Memory B cell (primary cell): ENCODE measurements at regions not wholly inside any gene's neighbourhood (a gene's known extent, or its start where the extent isn't known, plus 50 kb on each side); places are given as distances from the start of the nearest gene placed in this dataset.
"Not testable (repeated sequence)": the region's sequence is repeated elsewhere in the genome, so short reads cannot be mapped to it uniquely, and the experiment has no call there.

ENCODE experiments used
- ATAC-seq: fragments of 150-1000 bp; cut with Tn5 transposase; 2 replicates; pipeline ENCODE4 v1.10.0; 2021; ENCODE audit warnings: low read depth, mild to moderate bottlenecking, moderate library complexity
- DNase-seq, 2 donors: peaks; one replicate each; pipeline ENCODE4 v3.0.0; 2022; ENCODE audit warnings: low spot score in 2 of 2
- H3K27ac Mint-ChIP-seq: one replicate; pipeline ENCODE4 v1.8.0; 2022; ENCODE audit warnings: mild to moderate bottlenecking, moderate library complexity, mixed read lengths
- H3K27me3 Mint-ChIP-seq: one replicate; pipeline ENCODE4 v1.8.0; 2022; ENCODE audit warnings: mixed read lengths
- H3K36me3 Mint-ChIP-seq: one replicate; pipeline ENCODE4 v1.8.0; 2022; ENCODE audit warnings: mild to moderate bottlenecking, mixed read lengths
- H3K4me1 Mint-ChIP-seq: one replicate; pipeline ENCODE4 v1.8.0; 2022; ENCODE audit warnings: mixed read lengths
- H3K4me3 Mint-ChIP-seq: one replicate; pipeline ENCODE4 v1.8.0; 2022; ENCODE audit warnings: mild to moderate bottlenecking, moderate library complexity, mixed read lengths
- H3K9me3 Mint-ChIP-seq: one replicate; pipeline ENCODE4 v1.8.0; 2022; ENCODE audit warnings: mixed read lengths

- Mint-ChIP-seq H3K4me3 (no peak overlapping the region), H3K9me3 (no peaks in the 10 kb centered on the region), H3K4me1 (no peaks in the 10 kb centered on the region), H3K36me3 (no peaks in the 10 kb centered on the region), H3K27me3 (peaks cover 5% of the 10 kb centered on the region), H3K27ac (no peak overlapping the region)
- DNase-seq (no peak), ATAC-seq (no peak)
Measured at GRCh38 chrX:110944751-110945675, 149.4 kb upstream of the CHRDL1 start.

GRCh38 chrX:110944311-110944750 is 148.7 kb upstream of the CHRDL1 start:
- Mint-ChIP-seq H3K36me3 (no peaks in the 10 kb centered on the region), H3K9me3 (no peaks in the 10 kb centered on the region), H3K27ac (no peak overlapping the region), H3K27me3 (peaks cover 5% of the 10 kb centered on the region), H3K4me1 (no peaks in the 10 kb centered on the region), H3K4me3 (no peak overlapping the region)
- ATAC-seq (no peak), DNase-seq (no peak)

- Mint-ChIP-seq H3K27ac (no peak overlapping the region), H3K27me3 (peaks cover 5% of the 10 kb centered on the region), H3K4me3 (no peak overlapping the region), H3K9me3 (no peaks in the 10 kb centered on the region), H3K4me1 (no peaks in the 10 kb centered on the region), H3K36me3 (no peaks in the 10 kb centered on the region)
- ATAC-seq (no peak), DNase-seq (no peak)
Measured at GRCh38 chrX:110941906-110942305, 146.3 kb upstream of the CHRDL1 start.

- Mint-ChIP-seq H3K4me1 (no peaks in the 10 kb centered on the region), H3K27ac (no peak overlapping the region), H3K4me3 (no peak overlapping the region), H3K36me3 (no peaks in the 10 kb centered on the region), H3K9me3 (no peaks in the 10 kb centered on the region), H3K27me3 (no peaks in the 10 kb centered on the region)
- ATAC-seq (no peak), DNase-seq (no peak)
Measured at GRCh38 chrX:110938977-110939732, 143.5 kb upstream of the CHRDL1 start.

- Mint-ChIP-seq H3K27ac (no peak overlapping the region), H3K4me3 (no peak overlapping the region), H3K36me3 (no peaks in the 10 kb centered on the region)
Measured at GRCh38 chrX:110924871-110925270, 129.3 kb upstream of the CHRDL1 start.

GRCh38 chrX:110920991-110921390 is 125.4 kb upstream of the CHRDL1 start:
- H3K4me3 Mint-ChIP-seq = no peak overlapping the region
- H3K27ac Mint-ChIP-seq = no peak overlapping the region
- DNase-seq = no peak
- no peaks in the 10 kb centered on the region for H3K36me3 Mint-ChIP-seq
- H3K4me1 Mint-ChIP-seq = no peaks in the 10 kb centered on the region
- no peak for ATAC-seq
- H3K9me3 Mint-ChIP-seq = no peaks in the 10 kb centered on the region
- H3K27me3 Mint-ChIP-seq = peaks cover 1% of the 10 kb centered on the region

More at GRCh38 chrX:110924871-110925270, 129.3 kb upstream of the CHRDL1 start:
- no peak for DNase-seq
- ATAC-seq = no peak
- H3K9me3 Mint-ChIP-seq = peaks cover 5% of the 10 kb centered on the region
- H3K27me3 Mint-ChIP-seq = peaks cover 1% of the 10 kb centered on the region
- H3K4me1 Mint-ChIP-seq = no peaks in the 10 kb centered on the region

- no peak overlapping the region for H3K27ac Mint-ChIP-seq
- H3K4me3 Mint-ChIP-seq = no peak overlapping the region
- H3K4me1 Mint-ChIP-seq = no peaks in the 10 kb centered on the region
- no peaks in the 10 kb centered on the region for H3K9me3 Mint-ChIP-seq
- no peaks in the 10 kb centered on the region for H3K27me3 Mint-ChIP-seq
- no peaks in the 10 kb centered on the region for H3K36me3 Mint-ChIP-seq
- DNase-seq = no peak
- ATAC-seq = no peak
Measured at GRCh38 chrX:110915570-110915969, 120.0 kb upstream of the CHRDL1 start.

- Mint-ChIP-seq H3K4me1 (no peaks in the 10 kb centered on the region), H3K9me3 (no peaks in the 10 kb centered on the region), H3K36me3 (no peaks in the 10 kb centered on the region)
Measured at GRCh38 chrX:110915111-110915510, 119.5 kb upstream of the CHRDL1 start.

GRCh38 chrX:110914281-110914680 is 118.7 kb upstream of the CHRDL1 start:
- ATAC-seq (no peak), DNase-seq (no peak)
- H3K27me3 Mint-ChIP-seq = no peaks in the 10 kb centered on the region
- H3K36me3 Mint-ChIP-seq = no peaks in the 10 kb centered on the region
- H3K4me1 Mint-ChIP-seq = no peaks in the 10 kb centered on the region
- H3K9me3 Mint-ChIP-seq = no peaks in the 10 kb centered on the region
- no peak overlapping the region for H3K4me3 Mint-ChIP-seq
- no peak overlapping the region for H3K27ac Mint-ChIP-seq

More at GRCh38 chrX:110915111-110915510, 119.5 kb upstream of the CHRDL1 start:
- H3K27me3 Mint-ChIP-seq = no peaks in the 10 kb centered on the region
- H3K4me3 Mint-ChIP-seq = no peak overlapping the region
- ATAC-seq (no peak), DNase-seq (no peak)
- no peak overlapping the region for H3K27ac Mint-ChIP-seq

GRCh38 chrX:110904747-110905146 is 109.1 kb upstream of the CHRDL1 start:
- not testable (repeated sequence) for H3K27ac Mint-ChIP-seq, H3K4me1 Mint-ChIP-seq, H3K4me3 Mint-ChIP-seq, H3K9me3 Mint-ChIP-seq, ATAC-seq, H3K27me3 Mint-ChIP-seq, H3K36me3 Mint-ChIP-seq, DNase-seq

GRCh38 chrX:110881971-110882370 is 86.4 kb upstream of the CHRDL1 start:
- H3K27me3 Mint-ChIP-seq = no peaks in the 10 kb centered on the region
- H3K4me1 Mint-ChIP-seq = no peaks in the 10 kb centered on the region
- peaks cover 8% of the 10 kb centered on the region for H3K9me3 Mint-ChIP-seq
- H3K36me3 Mint-ChIP-seq = no peaks in the 10 kb centered on the region
- H3K27ac Mint-ChIP-seq = no peak overlapping the region
- no peak for ATAC-seq
- no peak overlapping the region for H3K4me3 Mint-ChIP-seq
- no peak for DNase-seq

- Mint-ChIP-seq H3K27ac (no peak overlapping the region), H3K4me3 (no peak overlapping the region), H3K4me1 (no peaks in the 10 kb centered on the region), H3K9me3 (peaks cover 6% of the 10 kb centered on the region), H3K36me3 (no peaks in the 10 kb centered on the region), H3K27me3 (peaks cover 2% of the 10 kb centered on the region)
- no peak for ATAC-seq
- no peak for DNase-seq
Measured at GRCh38 chrX:110877326-110877725, 81.7 kb upstream of the CHRDL1 start.

- DNase-seq = no peak
- H3K27me3 Mint-ChIP-seq = peaks cover 2% of the 10 kb centered on the region
Measured at GRCh38 chrX:110871839-110872238, 76.2 kb upstream of the CHRDL1 start.

GRCh38 chrX:110866421-110866820 is 70.8 kb upstream of the CHRDL1 start:
- H3K9me3 Mint-ChIP-seq = no peaks in the 10 kb centered on the region
- no peak overlapping the region for H3K27ac Mint-ChIP-seq
- H3K4me3 Mint-ChIP-seq = no peak overlapping the region
- DNase-seq = no peak
- H3K27me3 Mint-ChIP-seq = peaks cover 4% of the 10 kb centered on the region
- no peaks in the 10 kb centered on the region for H3K4me1 Mint-ChIP-seq
- no peaks in the 10 kb centered on the region for H3K36me3 Mint-ChIP-seq
- no peak for ATAC-seq

More at GRCh38 chrX:110871839-110872238, 76.2 kb upstream of the CHRDL1 start:
- Mint-ChIP-seq H3K27ac (no peak overlapping the region), H3K9me3 (no peaks in the 10 kb centered on the region), H3K36me3 (no peaks in the 10 kb centered on the region), H3K4me3 (no peak overlapping the region), H3K4me1 (no peaks in the 10 kb centered on the region)
- no peak for ATAC-seq
